ENCODE measurements at regions not wholly inside any gene's neighbourhood (a gene's known extent, or its start where the extent isn't known, plus 50 kb on each side); places are given as distances from the start of the nearest gene placed in this dataset.

DNA sequence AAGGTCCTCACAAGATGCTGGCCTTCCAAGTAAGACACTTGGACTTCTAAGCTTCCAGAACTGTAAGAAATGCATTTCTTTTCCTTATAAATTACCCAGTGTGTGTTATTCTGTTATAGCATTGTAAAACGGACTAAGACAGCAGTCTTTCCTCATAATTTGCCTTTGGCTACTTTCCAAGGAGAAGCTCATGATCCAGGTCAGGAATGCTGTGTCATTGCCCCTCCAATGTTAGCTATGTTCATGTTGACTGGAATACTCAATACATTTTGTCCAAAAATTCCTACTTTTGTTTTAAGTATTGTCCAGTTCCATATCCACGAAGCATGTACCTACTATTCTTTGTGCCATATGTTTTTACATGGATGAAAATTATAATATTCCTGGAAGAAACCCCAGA, 234.6 kb downstream of the HS3ST3A1 start:
- DNase-seq (ENCODE audit: low read depth): no peak
- no peak overlapping the region for H3K4me3 ChIP-seq (ENCODE audit: control insufficient read depth, low read depth, low read length)
- no peak for TF ChIP-seq CTCF (IDR thresholded peaks at IDR 0.05; ENCODE audit: control insufficient read depth, insufficient read depth, low read depth, low read length, missing control alignments)

DNA sequence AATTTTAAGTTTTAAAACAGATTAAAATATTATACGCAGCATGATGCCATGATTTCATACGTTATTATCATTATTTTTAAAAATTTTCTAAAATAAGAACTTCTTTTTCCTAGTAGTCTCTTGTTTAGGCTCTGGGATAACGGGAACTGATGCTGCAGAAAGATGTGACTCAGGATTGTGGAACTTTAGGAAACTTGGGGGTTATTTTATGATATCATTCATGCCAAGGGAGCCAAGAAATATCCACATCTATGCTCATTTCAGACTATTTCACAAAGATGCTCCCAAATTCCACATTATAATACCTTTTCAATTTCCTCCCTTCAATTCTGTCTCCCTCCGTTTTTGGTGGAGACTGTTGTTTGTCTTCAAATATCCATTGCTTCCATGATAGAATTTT, 236.4 kb downstream of the HS3ST3A1 start:
- DNase-seq (ENCODE audit: low read depth): peak; percentile 27
- TF ChIP-seq CTCF (IDR thresholded peaks at IDR 0.05; ENCODE audit: control insufficient read depth, insufficient read depth, low read depth, low read length, missing control alignments): no peak
- H3K4me3 ChIP-seq (ENCODE audit: control insufficient read depth, low read depth, low read length): no peak overlapping the region

- DNase-seq (ENCODE audit: low read depth): no peak
- TF ChIP-seq CTCF (IDR thresholded peaks at IDR 0.05; ENCODE audit: control insufficient read depth, insufficient read depth, low read depth, low read length, missing control alignments): no peak
- H3K4me3 ChIP-seq (ENCODE audit: control insufficient read depth, low read depth, low read length): no peak overlapping the region
These were observed 238.0 kb downstream of the HS3ST3A1 start for GRCh38 chr17:13363771-13364170.

GRCh38 chr17:13362341-13363122, 239.2 kb downstream of the HS3ST3A1 start:
- no peak for TF ChIP-seq CTCF (IDR thresholded peaks at IDR 0.05; ENCODE audit: control insufficient read depth, insufficient read depth, low read depth, low read length, missing control alignments)
- no peak overlapping the region for H3K4me3 ChIP-seq (ENCODE audit: control insufficient read depth, low read depth, low read length)
- peak; percentile 42 for DNase-seq (ENCODE audit: low read depth)

DNA sequence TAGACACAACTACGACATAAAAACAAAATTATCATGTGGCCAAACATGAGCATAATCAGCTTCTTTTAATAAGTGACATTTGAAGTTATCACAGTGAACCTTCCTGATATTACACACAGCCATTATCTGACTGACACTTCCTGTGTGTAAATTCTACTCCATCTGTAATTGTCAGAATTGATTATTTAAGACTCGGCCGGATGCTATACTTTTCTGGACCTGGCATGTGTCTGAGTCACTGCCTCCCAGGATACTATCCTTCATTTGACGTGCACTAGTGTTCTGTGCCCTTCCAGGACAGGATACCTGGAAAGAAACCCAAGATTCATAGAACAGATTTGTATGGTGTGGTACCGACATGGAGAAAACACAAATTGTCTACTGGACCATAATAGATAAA, 242.0 kb downstream of the HS3ST3A1 start:
- no peak overlapping the region for H3K4me3 ChIP-seq (ENCODE audit: control insufficient read depth, low read depth, low read length)
- TF ChIP-seq CTCF (IDR thresholded peaks at IDR 0.05; ENCODE audit: control insufficient read depth, insufficient read depth, low read depth, low read length, missing control alignments): no peak
- no peak for DNase-seq (ENCODE audit: low read depth)

DNA sequence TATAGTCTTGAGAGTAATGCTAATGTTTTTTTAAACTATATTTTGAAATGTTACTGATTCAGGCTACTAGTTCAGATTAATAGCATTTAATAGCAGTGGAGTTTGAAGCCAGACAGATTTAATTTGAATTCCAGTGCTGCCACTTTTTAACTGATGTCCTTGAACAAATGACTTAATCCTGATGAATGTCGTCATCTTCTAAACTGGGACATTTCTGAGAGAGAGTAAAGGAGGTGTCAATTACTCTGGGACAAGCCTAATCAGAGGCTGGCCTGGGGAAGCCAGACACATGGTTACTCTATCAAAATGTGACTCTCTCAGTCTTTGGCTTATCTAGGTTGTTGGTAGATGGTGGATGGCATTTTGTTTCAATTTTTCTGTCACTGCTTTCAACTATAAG, 246.7 kb downstream of the HS3ST3A1 start:
- no peak for DNase-seq (ENCODE audit: low read depth)
- no peak for TF ChIP-seq CTCF (IDR thresholded peaks at IDR 0.05; ENCODE audit: control insufficient read depth, insufficient read depth, low read depth, low read length, missing control alignments)
- no peak overlapping the region for H3K4me3 ChIP-seq (ENCODE audit: control insufficient read depth, low read depth, low read length)

Measured in AG09309 (cell line).